T-helper 2 cell treated with Interferon-gamma antibody and Interleukin-4, amounts not matched to agents 5 μg/mL and 100 μg/mL, for 36 hours (primary cell): ENCODE measurements at regions not wholly inside any gene's neighbourhood (a gene's known extent, or its start where the extent isn't known, plus 50 kb on each side); places are given as distances from the start of the nearest gene placed in this dataset.

Experiments
- DNase-seq: peaks from one replicate; pipeline ENCODE4 v3.0.0; 2021; ENCODE audit warnings: low spot score
- H3K27ac Mint-ChIP-seq: one replicate; pipeline ENCODE4 v1.8.0; 2021; ENCODE audit warnings: mild to moderate bottlenecking, mixed read lengths
- H3K27me3 Mint-ChIP-seq: one replicate; pipeline ENCODE4 v1.8.0; 2021; ENCODE audit warnings: low read depth, mixed read lengths
- H3K36me3 Mint-ChIP-seq: one replicate; pipeline ENCODE4 v1.8.0; 2021; ENCODE audit warnings: low read depth, mixed read lengths
- H3K4me1 Mint-ChIP-seq: one replicate; pipeline ENCODE4 v1.8.0; 2021; ENCODE audit warnings: low read depth, mixed read lengths
- H3K4me3 Mint-ChIP-seq: one replicate; pipeline ENCODE4 v1.8.0; 2022; ENCODE audit warnings: mild to moderate bottlenecking, moderate library complexity, mixed read lengths
- H3K9me3 Mint-ChIP-seq: one replicate; pipeline ENCODE4 v1.8.0; 2021; ENCODE audit warnings: mixed read lengths

DNA sequence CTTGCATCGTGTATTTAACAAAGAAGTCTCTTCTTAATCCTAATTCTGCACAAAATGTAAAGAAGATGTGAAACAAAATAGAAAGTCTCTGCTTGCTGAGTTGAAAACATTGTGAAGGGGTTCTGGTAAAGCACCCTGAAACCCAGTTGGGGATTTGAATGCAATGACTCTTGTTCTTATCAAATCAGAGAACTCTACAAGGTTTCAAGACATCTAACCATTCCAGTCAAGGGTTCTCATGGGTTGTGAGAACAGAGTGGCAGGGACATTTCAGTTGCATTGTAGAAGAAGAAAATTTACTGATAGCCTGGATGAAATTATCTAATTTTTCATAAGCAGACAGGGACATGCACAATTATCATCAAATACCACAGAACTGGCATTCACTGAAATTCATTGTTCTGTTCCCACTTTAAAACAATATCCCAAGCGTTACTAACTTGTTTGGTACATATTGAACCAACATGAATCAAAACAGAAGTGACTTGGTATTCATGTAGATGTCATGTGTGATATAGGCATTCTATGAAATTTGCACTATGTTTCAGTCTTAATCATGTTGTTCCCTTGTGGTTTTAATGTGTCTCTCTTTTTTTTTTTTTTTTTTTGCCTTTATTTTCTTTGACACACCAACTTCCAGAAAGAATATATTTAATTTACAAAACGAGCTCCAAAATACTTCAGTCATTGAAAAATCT is 563.3 kb downstream of the IRX1 start:
- H3K4me1 Mint-ChIP-seq = peaks cover 2% of the 10 kb centered on the region
- no peak for DNase-seq
- H3K27ac Mint-ChIP-seq = no peak overlapping the region
- no peaks in the 10 kb centered on the region for H3K27me3 Mint-ChIP-seq
- no peaks in the 10 kb centered on the region for H3K36me3 Mint-ChIP-seq
- no peak overlapping the region for H3K4me3 Mint-ChIP-seq
- H3K9me3 Mint-ChIP-seq = peaks cover 9% of the 10 kb centered on the region

GRCh38 chr5:4159681-4160080 is 564.0 kb downstream of the IRX1 start:
- H3K27me3 Mint-ChIP-seq = no peaks in the 10 kb centered on the region
- H3K4me3 Mint-ChIP-seq = no peak overlapping the region
- peaks cover 9% of the 10 kb centered on the region for H3K9me3 Mint-ChIP-seq

GRCh38 chr5:4164167-4164566 is 568.5 kb downstream of the IRX1 start:
- no peak for DNase-seq
- no peak overlapping the region for H3K4me3 Mint-ChIP-seq

More at GRCh38 chr5:4159681-4160080, 564.0 kb downstream of the IRX1 start:
- H3K4me1 Mint-ChIP-seq = peaks cover 2% of the 10 kb centered on the region
- no peaks in the 10 kb centered on the region for H3K36me3 Mint-ChIP-seq
- H3K27ac Mint-ChIP-seq = no peak overlapping the region
- no peak for DNase-seq

GRCh38 chr5:4180703-4181102 is 585.1 kb downstream of the IRX1 start:
- no peak for DNase-seq
- Mint-ChIP-seq H3K9me3 (peaks cover 30% of the 10 kb centered on the region), H3K36me3 (no peaks in the 10 kb centered on the region), H3K27me3 (no peaks in the 10 kb centered on the region), H3K4me1 (no peaks in the 10 kb centered on the region), H3K4me3 (no peak overlapping the region), H3K27ac (no peak overlapping the region)

More at GRCh38 chr5:4164167-4164566, 568.5 kb downstream of the IRX1 start:
- Mint-ChIP-seq H3K4me1 (no peaks in the 10 kb centered on the region), H3K27me3 (no peaks in the 10 kb centered on the region), H3K9me3 (peaks cover 4% of the 10 kb centered on the region), H3K27ac (no peak overlapping the region), H3K36me3 (no peaks in the 10 kb centered on the region)

DNA sequence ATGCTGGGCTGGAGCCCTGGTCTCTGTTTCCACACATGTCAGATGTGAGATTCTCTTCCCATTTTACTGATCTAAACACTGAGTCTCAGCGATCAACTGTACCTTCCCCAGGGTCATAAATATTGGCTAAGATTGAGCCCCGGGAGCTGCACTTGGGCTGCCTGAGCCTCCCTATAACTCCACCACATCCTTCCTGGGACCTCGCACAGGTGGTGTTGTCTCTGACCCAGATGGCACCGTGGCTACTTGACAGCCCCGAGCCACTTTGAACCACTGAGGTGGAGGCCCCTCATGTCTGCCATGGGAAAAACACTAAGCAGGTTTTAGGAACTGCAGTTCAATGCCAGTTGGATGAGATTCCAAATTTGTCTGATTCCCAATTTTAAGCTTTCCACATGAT is 586.5 kb downstream of the IRX1 start:
- Mint-ChIP-seq H3K4me3 (no peak overlapping the region), H3K4me1 (no peaks in the 10 kb centered on the region), H3K9me3 (peaks cover 29% of the 10 kb centered on the region), H3K36me3 (no peaks in the 10 kb centered on the region), H3K27ac (no peak overlapping the region), H3K27me3 (no peaks in the 10 kb centered on the region)
- no peak for DNase-seq

DNA sequence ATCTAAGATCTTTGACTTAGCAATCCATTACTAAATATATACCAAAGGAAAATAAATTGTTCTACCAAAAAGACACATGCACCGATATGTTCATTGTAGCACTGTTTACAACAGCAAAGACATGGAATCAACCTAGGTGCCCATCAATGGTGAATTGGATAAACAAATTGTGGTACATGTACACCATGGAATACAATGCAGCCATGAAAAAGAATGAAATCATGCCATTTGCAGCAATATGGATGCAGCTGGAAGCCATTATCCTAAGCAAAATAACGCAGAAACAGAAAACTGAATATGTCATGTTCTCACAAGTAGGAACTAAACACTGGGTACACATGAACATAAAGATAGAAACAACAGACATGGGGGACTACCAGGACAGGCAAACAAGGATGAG is 589.5 kb downstream of the IRX1 start:
- no peak for DNase-seq
- no peaks in the 10 kb centered on the region for H3K36me3 Mint-ChIP-seq
- H3K4me3 Mint-ChIP-seq = no peak overlapping the region
- no peak overlapping the region for H3K27ac Mint-ChIP-seq
- no peaks in the 10 kb centered on the region for H3K27me3 Mint-ChIP-seq
- no peaks in the 10 kb centered on the region for H3K4me1 Mint-ChIP-seq
- H3K9me3 Mint-ChIP-seq = peaks cover 20% of the 10 kb centered on the region

DNA sequence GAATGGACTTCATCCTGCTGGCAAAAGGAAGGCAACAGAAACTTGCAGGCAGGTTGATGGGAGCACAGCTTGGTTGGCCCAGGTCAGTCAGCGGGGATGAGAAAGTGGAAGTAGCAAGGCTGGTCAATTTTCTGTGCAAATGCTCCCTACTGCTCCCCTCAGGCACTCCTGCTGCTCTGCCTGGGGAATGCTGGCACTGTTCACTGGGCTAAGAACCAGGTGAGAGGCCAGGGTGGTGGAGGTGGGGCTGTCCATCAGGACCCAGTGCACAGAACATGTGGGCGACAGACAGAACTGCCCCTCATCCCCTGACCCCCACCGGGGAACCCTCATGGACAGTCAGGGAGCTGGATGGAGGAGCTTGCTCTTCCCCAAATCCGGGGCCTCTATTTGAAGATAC is 593.1 kb downstream of the IRX1 start:
- Mint-ChIP-seq H3K4me1 (no peaks in the 10 kb centered on the region), H3K4me3 (no peak overlapping the region), H3K9me3 (peaks cover 17% of the 10 kb centered on the region), H3K27ac (no peak overlapping the region), H3K27me3 (no peaks in the 10 kb centered on the region), H3K36me3 (no peaks in the 10 kb centered on the region)
- DNase-seq = no peak

DNA sequence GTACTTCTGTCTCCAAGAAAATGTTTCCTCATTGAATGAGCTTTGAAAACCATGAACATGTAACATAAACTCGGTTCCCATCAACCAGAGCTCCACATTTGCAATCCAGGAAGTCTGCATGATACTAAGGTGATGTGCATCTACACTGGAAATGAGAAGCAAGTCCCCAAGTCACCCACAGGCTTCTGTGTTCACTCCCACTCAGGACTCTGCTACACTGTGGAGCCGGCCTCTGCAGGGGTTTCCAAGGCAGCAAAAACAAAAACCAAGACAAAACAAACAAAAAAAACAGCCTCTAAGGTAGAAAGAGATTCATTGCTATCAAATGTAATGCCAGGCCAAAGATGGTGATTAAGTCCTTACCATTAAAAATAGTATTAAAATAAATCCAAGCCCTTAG is 593.7 kb downstream of the IRX1 start:
- Mint-ChIP-seq H3K4me1 (no peaks in the 10 kb centered on the region), H3K4me3 (no peak overlapping the region), H3K9me3 (peaks cover 11% of the 10 kb centered on the region), H3K36me3 (no peaks in the 10 kb centered on the region), H3K27ac (no peak overlapping the region), H3K27me3 (no peaks in the 10 kb centered on the region)
- peak; percentile 29 for DNase-seq

- H3K36me3 Mint-ChIP-seq = no peaks in the 10 kb centered on the region
- no peaks in the 10 kb centered on the region for H3K9me3 Mint-ChIP-seq
- DNase-seq = no peak
- no peaks in the 10 kb centered on the region for H3K27me3 Mint-ChIP-seq
- H3K4me3 Mint-ChIP-seq = no peak overlapping the region
- H3K27ac Mint-ChIP-seq = no peak overlapping the region
- H3K4me1 Mint-ChIP-seq = no peaks in the 10 kb centered on the region
These were observed 595.4 kb downstream of the IRX1 start for GRCh38 chr5:4191041-4191440.

DNA sequence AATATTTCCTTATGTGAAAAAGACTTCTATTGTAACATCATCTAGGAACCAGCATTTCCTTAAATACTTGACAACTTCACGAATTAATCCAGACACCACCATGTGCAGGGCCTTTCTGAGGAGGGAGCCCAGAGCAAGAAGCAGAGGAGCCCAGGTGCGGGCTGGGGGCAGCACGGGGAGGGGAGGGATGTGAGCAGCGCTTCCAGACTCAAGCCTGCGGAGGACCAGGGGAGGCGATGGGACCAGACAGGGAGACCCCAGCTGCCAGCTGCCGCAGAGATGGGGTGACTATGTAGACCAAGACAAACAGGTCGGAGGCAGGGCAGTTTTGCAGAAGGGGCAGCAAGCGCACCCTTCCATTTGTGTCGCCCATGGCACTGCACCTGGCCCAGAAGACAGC is 596.1 kb downstream of the IRX1 start:
- H3K36me3 Mint-ChIP-seq = no peaks in the 10 kb centered on the region
- H3K4me3 Mint-ChIP-seq = no peak overlapping the region
- DNase-seq = no peak
- H3K4me1 Mint-ChIP-seq = no peaks in the 10 kb centered on the region
- H3K27ac Mint-ChIP-seq = no peak overlapping the region
- no peaks in the 10 kb centered on the region for H3K9me3 Mint-ChIP-seq
- no peaks in the 10 kb centered on the region for H3K27me3 Mint-ChIP-seq

DNA sequence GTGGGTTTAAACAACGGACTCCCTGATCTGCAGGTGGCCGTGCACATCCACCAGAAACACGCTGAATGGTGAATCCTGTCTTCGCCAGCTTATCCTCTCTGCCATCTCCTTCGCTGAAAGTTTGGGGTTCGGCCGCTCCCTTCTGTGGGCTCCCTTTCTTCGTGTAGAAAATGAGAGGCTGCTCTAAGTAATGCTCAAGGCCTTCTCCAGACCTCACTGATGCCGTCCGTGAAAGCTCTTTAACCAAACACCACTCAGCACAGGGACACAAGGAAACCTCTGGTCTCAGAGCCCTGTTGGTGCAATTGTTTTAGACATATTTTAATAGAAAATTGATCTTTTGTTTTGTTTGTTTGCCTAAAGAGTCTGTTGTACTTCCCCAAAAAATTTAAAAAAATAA is 596.5 kb downstream of the IRX1 start:
- no peak for DNase-seq
- Mint-ChIP-seq H3K9me3 (no peaks in the 10 kb centered on the region), H3K27me3 (no peaks in the 10 kb centered on the region), H3K4me1 (no peaks in the 10 kb centered on the region), H3K4me3 (no peak overlapping the region), H3K36me3 (no peaks in the 10 kb centered on the region), H3K27ac (no peak overlapping the region)

- no peak for DNase-seq
- Mint-ChIP-seq H3K4me3 (no peak overlapping the region), H3K4me1 (no peaks in the 10 kb centered on the region), H3K27ac (no peak overlapping the region), H3K27me3 (no peaks in the 10 kb centered on the region), H3K9me3 (no peaks in the 10 kb centered on the region), H3K36me3 (no peaks in the 10 kb centered on the region)
These were observed 601.1 kb downstream of the IRX1 start for GRCh38 chr5:4196744-4197143.

- Mint-ChIP-seq H3K9me3 (no peaks in the 10 kb centered on the region), H3K4me1 (no peaks in the 10 kb centered on the region), H3K4me3 (no peak overlapping the region), H3K36me3 (no peaks in the 10 kb centered on the region), H3K27ac (no peak overlapping the region), H3K27me3 (no peaks in the 10 kb centered on the region)
- DNase-seq = no peak
These were observed 601.5 kb downstream of the IRX1 start for GRCh38 chr5:4197151-4197550.

GRCh38 chr5:4198461-4198860 is 602.8 kb downstream of the IRX1 start:
- no peak for DNase-seq
- Mint-ChIP-seq H3K9me3 (no peaks in the 10 kb centered on the region), H3K4me1 (no peaks in the 10 kb centered on the region), H3K36me3 (no peaks in the 10 kb centered on the region), H3K27me3 (no peaks in the 10 kb centered on the region), H3K27ac (no peak overlapping the region), H3K4me3 (no peak overlapping the region)
